ENCODE measurements at regions not wholly inside any gene's neighbourhood (a gene's known extent, or its start where the extent isn't known, plus 50 kb on each side); places are given as distances from the start of the nearest gene placed in this dataset.

- Histone ChIP-seq H3K27me3 (ENCODE audit: control insufficient read depth in 3 of 3, insufficient read depth in 3 of 3, low read depth in 1 of 3, low read length in 3 of 3) (no peaks in the 10 kb centered on the region), H3K27ac (replicated peaks; ENCODE audit: low read length) (no peak overlapping the region), H2AK5ac (ENCODE audit: low read depth, low read length) (no peak overlapping the region), H4K8ac (ENCODE audit: low read depth, low read length) (no peak overlapping the region), H3K4me3 (ENCODE audit: low read length in 2 of 2) (no peak overlapping the region), H3K14ac (ENCODE audit: low read length) (no peak overlapping the region), H3K4ac (ENCODE audit: low read length) (no peak overlapping the region), H3K36me3 (replicated peaks in 1 of 2; ENCODE audit: control insufficient read depth in 2 of 2, insufficient read depth in 2 of 2, low read length in 2 of 2) (no peaks in the 10 kb centered on the region), H2BK120ac (ENCODE audit: low read depth, low read length) (no peak overlapping the region), H3K9ac (ENCODE audit: low read depth, low read length, poor library complexity) (no peak overlapping the region), H3K4me1 (ENCODE audit: control insufficient read depth in 2 of 2, insufficient read depth in 1 of 2, low read depth in 1 of 2, low read length in 2 of 2) (no peaks in the 10 kb centered on the region), H3K9me3 (replicated peaks in 1 of 2; ENCODE audit: control insufficient read depth in 2 of 2, insufficient read depth in 1 of 2, low read depth in 1 of 2, low read length in 2 of 2) (no peaks in the 10 kb centered on the region), H3K23ac (ENCODE audit: low read depth, low read length, poor library complexity) (no peak overlapping the region), H3K18ac (ENCODE audit: low read length) (no peak overlapping the region), H4K91ac (ENCODE audit: low read depth, low read length, poor library complexity) (no peak overlapping the region), H2BK12ac (ENCODE audit: low read length) (no peak overlapping the region), H3K79me1 (ENCODE audit: low read depth, low read length) (no peaks in the 10 kb centered on the region), H2BK5ac (ENCODE audit: low read length) (no peak overlapping the region), H3K4me2 (ENCODE audit: insufficient read depth, low read length, poor library complexity, severe bottlenecking) (no peak overlapping the region), H2BK15ac (ENCODE audit: low read length) (no peak overlapping the region), H2AFZ (ENCODE audit: low read length) (no peak overlapping the region)
- no CpG with 5 or more reads among the region's 1 CpG for WGBS, 2 donors (ENCODE audit: extremely low coverage in 2 of 2, insufficient read length in 2 of 2, insufficient replicate concordance in 1 of 2)
- no peak for DNase-seq (ENCODE audit: low spot score)
Observed at GRCh38 chr4:119692001-119692400, 63.4 kb upstream of the PDE5A start.

GRCh38 chr4:119690871-119691270, 62.3 kb upstream of the PDE5A start:
- no peak overlapping the region for H3K4me3 ChIP-seq (ENCODE audit: low read length in 2 of 2)
- no peak for DNase-seq (ENCODE audit: low spot score)
- no peak overlapping the region for H2BK5ac ChIP-seq (ENCODE audit: low read length)
- no CpG with 5 or more reads among the region's 1 CpG for WGBS, 2 donors (ENCODE audit: extremely low coverage in 2 of 2, insufficient read length in 2 of 2, insufficient replicate concordance in 1 of 2)
- H3K9me3 ChIP-seq (replicated peaks in 1 of 2; ENCODE audit: control insufficient read depth in 2 of 2, insufficient read depth in 1 of 2, low read depth in 1 of 2, low read length in 2 of 2), result no peaks in the 10 kb centered on the region
- H3K27ac ChIP-seq (replicated peaks; ENCODE audit: low read length), result no peak overlapping the region
- no peak overlapping the region for H2BK12ac ChIP-seq (ENCODE audit: low read length)
- no peak overlapping the region for H4K91ac ChIP-seq (ENCODE audit: low read depth, low read length, poor library complexity)
- H3K79me1 ChIP-seq (ENCODE audit: low read depth, low read length), result no peaks in the 10 kb centered on the region
- H3K23ac ChIP-seq (ENCODE audit: low read depth, low read length, poor library complexity), result no peak overlapping the region
- H2BK120ac ChIP-seq (ENCODE audit: low read depth, low read length), result no peak overlapping the region
- no peak overlapping the region for H3K9ac ChIP-seq (ENCODE audit: low read depth, low read length, poor library complexity)
- no peak overlapping the region for H3K4ac ChIP-seq (ENCODE audit: low read length)
- no peaks in the 10 kb centered on the region for H3K27me3 ChIP-seq (ENCODE audit: control insufficient read depth in 3 of 3, insufficient read depth in 3 of 3, low read depth in 1 of 3, low read length in 3 of 3)
- H3K4me1 ChIP-seq (ENCODE audit: control insufficient read depth in 2 of 2, insufficient read depth in 1 of 2, low read depth in 1 of 2, low read length in 2 of 2), result no peaks in the 10 kb centered on the region
- no peak overlapping the region for H2BK15ac ChIP-seq (ENCODE audit: low read length)
- no peak overlapping the region for H3K18ac ChIP-seq (ENCODE audit: low read length)
- no peak overlapping the region for H2AFZ ChIP-seq (ENCODE audit: low read length)
- no peak overlapping the region for H3K14ac ChIP-seq (ENCODE audit: low read length)
- no peak overlapping the region for H3K4me2 ChIP-seq (ENCODE audit: insufficient read depth, low read length, poor library complexity, severe bottlenecking)
- H3K36me3 ChIP-seq (replicated peaks in 1 of 2; ENCODE audit: control insufficient read depth in 2 of 2, insufficient read depth in 2 of 2, low read length in 2 of 2), result no peaks in the 10 kb centered on the region
- no peak overlapping the region for H2AK5ac ChIP-seq (ENCODE audit: low read depth, low read length)
- no peak overlapping the region for H4K8ac ChIP-seq (ENCODE audit: low read depth, low read length)

GRCh38 chr4:119688446-119688845, 59.8 kb upstream of the PDE5A start:
- H2BK120ac ChIP-seq (ENCODE audit: low read depth, low read length), result no peak overlapping the region
- WGBS, 2 donors (ENCODE audit: extremely low coverage in 2 of 2, insufficient read length in 2 of 2, insufficient replicate concordance in 1 of 2), result no CpG with 5 or more reads among the region's 1 CpG
- no peak overlapping the region for H4K91ac ChIP-seq (ENCODE audit: low read depth, low read length, poor library complexity)
- no peak overlapping the region for H2BK12ac ChIP-seq (ENCODE audit: low read length)
- no peaks in the 10 kb centered on the region for H3K27me3 ChIP-seq (ENCODE audit: control insufficient read depth in 3 of 3, insufficient read depth in 3 of 3, low read depth in 1 of 3, low read length in 3 of 3)
- H3K4me3 ChIP-seq (ENCODE audit: low read length in 2 of 2), result no peak overlapping the region
- H2BK15ac ChIP-seq (ENCODE audit: low read length), result no peak overlapping the region
- H2AK5ac ChIP-seq (ENCODE audit: low read depth, low read length), result no peak overlapping the region
- no peak overlapping the region for H3K23ac ChIP-seq (ENCODE audit: low read depth, low read length, poor library complexity)
- H3K9ac ChIP-seq (ENCODE audit: low read depth, low read length, poor library complexity), result no peak overlapping the region
- no peaks in the 10 kb centered on the region for H3K9me3 ChIP-seq (replicated peaks in 1 of 2; ENCODE audit: control insufficient read depth in 2 of 2, insufficient read depth in 1 of 2, low read depth in 1 of 2, low read length in 2 of 2)
- H3K4ac ChIP-seq (ENCODE audit: low read length), result no peak overlapping the region
- no peak overlapping the region for H3K14ac ChIP-seq (ENCODE audit: low read length)
- no peak overlapping the region for H4K8ac ChIP-seq (ENCODE audit: low read depth, low read length)
- H3K4me1 ChIP-seq (ENCODE audit: control insufficient read depth in 2 of 2, insufficient read depth in 1 of 2, low read depth in 1 of 2, low read length in 2 of 2), result peaks cover 0 to 4% of the 10 kb centered on the region in 2 donors
- H3K18ac ChIP-seq (ENCODE audit: low read length), result no peak overlapping the region
- H3K27ac ChIP-seq (replicated peaks; ENCODE audit: low read length), result no peak overlapping the region
- H2AFZ ChIP-seq (ENCODE audit: low read length), result no peak overlapping the region
- DNase-seq (ENCODE audit: low spot score), result no peak
- no peaks in the 10 kb centered on the region for H3K79me1 ChIP-seq (ENCODE audit: low read depth, low read length)
- H2BK5ac ChIP-seq (ENCODE audit: low read length), result no peak overlapping the region
- H3K4me2 ChIP-seq (ENCODE audit: insufficient read depth, low read length, poor library complexity, severe bottlenecking), result no peak overlapping the region
- H3K36me3 ChIP-seq (replicated peaks in 1 of 2; ENCODE audit: control insufficient read depth in 2 of 2, insufficient read depth in 2 of 2, low read length in 2 of 2), result no peaks in the 10 kb centered on the region

GRCh38 chr4:119684463-119684862, 55.9 kb upstream of the PDE5A start:
- Histone ChIP-seq H2BK120ac (ENCODE audit: low read depth, low read length) (no peak overlapping the region), H3K9ac (ENCODE audit: low read depth, low read length, poor library complexity) (no peak overlapping the region), H3K79me1 (ENCODE audit: low read depth, low read length) (no peaks in the 10 kb centered on the region), H4K91ac (ENCODE audit: low read depth, low read length, poor library complexity) (no peak overlapping the region), H2AFZ (ENCODE audit: low read length) (no peak overlapping the region), H3K18ac (ENCODE audit: low read length) (no peak overlapping the region), H3K4me3 (ENCODE audit: low read length in 2 of 2) (no peak overlapping the region), H3K36me3 (replicated peaks in 1 of 2; ENCODE audit: control insufficient read depth in 2 of 2, insufficient read depth in 2 of 2, low read length in 2 of 2) (no peaks in the 10 kb centered on the region), H3K4ac (ENCODE audit: low read length) (no peak overlapping the region), H3K9me3 (replicated peaks in 1 of 2; ENCODE audit: control insufficient read depth in 2 of 2, insufficient read depth in 1 of 2, low read depth in 1 of 2, low read length in 2 of 2) (no peaks in the 10 kb centered on the region), H4K8ac (ENCODE audit: low read depth, low read length) (no peak overlapping the region), H3K4me1 (ENCODE audit: control insufficient read depth in 2 of 2, insufficient read depth in 1 of 2, low read depth in 1 of 2, low read length in 2 of 2) (peaks cover 2 to 4% of the 10 kb centered on the region in 2 donors), H3K27ac (replicated peaks; ENCODE audit: low read length) (no peak overlapping the region), H2BK12ac (ENCODE audit: low read length) (no peak overlapping the region), H2BK5ac (ENCODE audit: low read length) (no peak overlapping the region), H3K14ac (ENCODE audit: low read length) (no peak overlapping the region), H3K4me2 (ENCODE audit: insufficient read depth, low read length, poor library complexity, severe bottlenecking) (no peak overlapping the region), H3K23ac (ENCODE audit: low read depth, low read length, poor library complexity) (no peak overlapping the region), H3K27me3 (ENCODE audit: control insufficient read depth in 3 of 3, insufficient read depth in 3 of 3, low read depth in 1 of 3, low read length in 3 of 3) (no peaks in the 10 kb centered on the region), H2BK15ac (ENCODE audit: low read length) (no peak overlapping the region), H2AK5ac (ENCODE audit: low read depth, low read length) (no peak overlapping the region)
- WGBS, 2 donors (ENCODE audit: extremely low coverage in 2 of 2, insufficient read length in 2 of 2, insufficient replicate concordance in 1 of 2), result no CpG with 5 or more reads among the region's 4 CpGs
- no peak for DNase-seq (ENCODE audit: low spot score)
